GM12891 (cell line): ENCODE measurements at regions not wholly inside any gene's neighbourhood (a gene's known extent, or its start where the extent isn't known, plus 50 kb on each side); places are given as distances from the start of the nearest gene placed in this dataset.

Source experiments
- DNase-seq: peaks from one replicate; pipeline ENCODE4 v3.0.0; 2011; ENCODE audit warnings: low spot score; ENCODE audit not compliant: insufficient read length
- FAIRE-seq: peaks from 2 replicates; lab custom pipeline; 2011; peaks lifted over from hg19 to GRCh38; lab: Jason Lieb, UNC
- PAX5 ChIP-seq: IDR thresholded peaks from 2 replicates; pipeline ENCODE4 v1.6.1; 2011; ENCODE audit warnings: low read length, moderate library complexity, mild to moderate bottlenecking; ENCODE audit not compliant: insufficient read depth, severe bottlenecking
- POLR2A ChIP-seq: IDR thresholded peaks from 2 replicates; pipeline ENCODE4 v1.6.1; 2011; ENCODE audit warnings: low read depth, low read length, control low read depth
- POLR2AphosphoS5 ChIP-seq: IDR thresholded peaks from 2 replicates; pipeline ENCODE4 v1.6.1; 2011; ENCODE audit warnings: low read depth, low read length, control low read depth
- POU2F2 ChIP-seq: IDR thresholded peaks from 2 replicates; pipeline ENCODE4 v1.6.1; 2011; ENCODE audit warnings: low read depth, mild to moderate bottlenecking, control low read depth, low read length, moderate library complexity
- SPI1 ChIP-seq: IDR thresholded peaks from 2 replicates; pipeline ENCODE4 v1.6.1; 2011; ENCODE audit warnings: low read depth, low read length, control low read depth
- TAF1 ChIP-seq: IDR thresholded peaks from 2 replicates; pipeline ENCODE4 v1.6.1; 2011; ENCODE audit warnings: low read depth, low read length, control low read depth

DNA sequence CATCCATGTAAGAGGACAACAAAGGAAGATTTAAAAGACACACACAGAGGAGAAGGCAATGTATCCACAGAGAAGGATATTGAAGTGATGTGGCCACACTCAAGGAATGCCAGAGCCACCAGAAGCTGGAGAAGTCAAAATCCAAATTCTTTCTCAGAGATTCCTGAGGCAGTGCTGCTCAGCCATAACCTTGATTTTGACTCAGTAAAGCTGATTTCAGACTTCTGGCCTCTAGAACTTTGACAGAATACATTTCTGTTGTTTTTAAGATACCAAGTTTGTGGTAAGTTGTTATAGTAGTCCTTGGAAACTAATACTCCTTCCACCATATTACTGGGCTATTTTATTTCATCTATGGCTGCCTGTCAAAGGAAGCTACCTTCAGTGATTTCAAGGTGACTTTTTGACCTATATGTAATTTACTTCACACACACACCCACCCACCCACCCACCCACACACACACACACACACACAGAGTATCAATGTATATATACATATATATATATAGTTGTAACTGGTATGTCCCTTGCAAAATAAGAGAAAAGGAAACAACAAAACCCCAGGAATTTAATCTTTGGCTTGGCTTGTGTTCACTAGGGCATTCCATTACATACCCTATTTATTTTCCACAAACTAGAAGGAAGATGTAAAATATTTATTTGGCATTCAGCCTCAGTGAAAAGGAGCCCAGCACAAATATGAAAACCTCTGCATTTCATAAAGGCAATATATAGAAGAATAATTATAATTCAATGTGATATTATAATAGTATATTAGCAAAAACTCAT, 142.1 kb upstream of the PTGFR start:
- DNase-seq (no peak), FAIRE-seq (no peak)
- no peak for TF ChIP-seq SPI1
- no peak for TF ChIP-seq TAF1
- no peak for TF ChIP-seq PAX5
- TF ChIP-seq POLR2AphosphoS5, result no peak
- TF ChIP-seq POLR2A, result no peak
- TF ChIP-seq POU2F2, result no peak

DNA sequence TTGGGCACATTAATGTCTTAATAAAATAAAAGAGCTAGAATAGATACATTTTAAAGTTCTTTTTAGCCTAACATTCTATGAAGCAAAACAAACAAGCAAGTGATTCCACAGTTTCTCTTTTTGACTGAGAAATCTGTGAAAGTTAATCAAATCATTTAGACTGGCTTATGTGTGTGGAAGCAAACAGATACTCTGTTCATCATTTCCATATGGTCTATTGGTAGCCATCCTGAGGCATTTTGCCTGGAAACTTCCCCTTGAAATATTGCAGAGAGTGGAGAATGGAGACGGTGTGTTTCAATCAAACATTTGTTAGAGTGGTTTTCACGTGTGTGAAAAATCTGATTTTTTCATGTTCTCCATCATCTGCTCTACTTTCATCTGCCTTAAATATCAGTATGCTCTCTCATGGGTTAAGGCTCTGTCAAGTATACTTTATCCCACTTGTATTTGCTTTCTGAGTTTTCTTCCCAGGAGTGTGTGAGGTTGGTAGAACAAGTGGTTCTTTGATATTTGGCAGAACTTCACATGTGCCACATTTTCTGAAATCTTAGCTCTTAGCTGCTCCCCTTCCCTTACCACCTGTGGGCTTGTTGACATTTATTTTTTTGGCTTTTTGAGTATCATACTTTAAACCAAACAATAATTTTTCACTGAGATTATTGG, 139.1 kb upstream of the PTGFR start:
- no peak for TF ChIP-seq PAX5
- no peak for TF ChIP-seq POLR2AphosphoS5
- TF ChIP-seq SPI1, result no peak
- TF ChIP-seq TAF1, result no peak
- no peak for TF ChIP-seq POLR2A
- no peak for TF ChIP-seq POU2F2
- DNase-seq, result no peak
- no peak for FAIRE-seq

DNA sequence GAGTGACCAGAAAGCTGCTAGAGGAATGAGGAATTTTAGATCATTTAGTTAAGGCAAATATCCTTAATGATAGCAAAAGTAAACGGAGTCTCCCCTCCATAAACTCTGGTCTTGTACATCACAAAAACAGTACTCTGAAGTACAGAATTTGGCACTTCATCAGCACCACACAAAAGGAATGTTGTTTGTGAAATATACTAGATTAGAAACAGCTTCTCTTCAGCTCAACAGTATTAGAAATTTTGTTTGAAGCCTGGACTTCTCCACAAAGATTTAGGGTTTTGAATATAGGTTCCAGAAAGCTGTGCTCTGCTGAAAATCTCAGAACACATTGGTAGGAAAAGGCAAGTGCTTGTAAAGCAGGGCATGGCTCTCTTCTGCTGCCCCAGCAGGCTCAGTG, 135.1 kb upstream of the PTGFR start:
- DNase-seq (no peak), FAIRE-seq (no peak)
- TF ChIP-seq TAF1, result no peak
- no peak for TF ChIP-seq PAX5
- TF ChIP-seq POLR2A, result no peak
- no peak for TF ChIP-seq POU2F2
- no peak for TF ChIP-seq SPI1
- no peak for TF ChIP-seq POLR2AphosphoS5

GRCh38 chr1:78358165-78358564, 132.6 kb upstream of the PTGFR start:
- DNase-seq, result no peak
- TF ChIP-seq POU2F2 (no peak), POLR2AphosphoS5 (no peak), SPI1 (no peak), TAF1 (no peak), POLR2A (no peak)
- no peak for FAIRE-seq

DNA sequence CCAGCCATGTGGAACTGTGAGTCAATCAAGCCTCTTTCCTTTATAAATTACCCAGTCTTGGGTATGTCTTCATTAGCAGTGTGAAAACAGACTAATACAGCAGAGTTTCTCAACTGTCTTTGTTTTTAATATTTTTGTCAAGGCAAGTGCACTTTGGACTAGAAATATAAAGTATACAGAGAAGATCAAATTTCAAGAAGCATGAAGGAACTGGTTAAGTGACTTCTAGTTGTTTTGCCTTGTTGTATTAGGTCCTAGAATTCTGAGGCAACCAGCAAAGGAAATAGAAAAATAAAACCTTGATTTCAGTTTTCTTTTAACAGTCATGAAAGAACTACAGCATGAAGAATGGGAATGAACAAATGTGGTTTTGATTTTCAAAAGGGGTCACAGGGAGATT, 131.1 kb upstream of the PTGFR start:
- FAIRE-seq, result no peak
- TF ChIP-seq POU2F2, result no peak
- no peak for TF ChIP-seq POLR2A
- no peak for TF ChIP-seq TAF1
- no peak for TF ChIP-seq SPI1
- TF ChIP-seq PAX5, result no peak
- no peak for TF ChIP-seq POLR2AphosphoS5
- no peak for DNase-seq

GRCh38 chr1:78360584-78360983, 130.2 kb upstream of the PTGFR start:
- no peak for FAIRE-seq
- no peak for DNase-seq
- TF ChIP-seq POU2F2, result no peak
- no peak for TF ChIP-seq POLR2A
- no peak for TF ChIP-seq SPI1
- no peak for TF ChIP-seq POLR2AphosphoS5
- TF ChIP-seq PAX5, result no peak
- TF ChIP-seq TAF1, result no peak

DNA sequence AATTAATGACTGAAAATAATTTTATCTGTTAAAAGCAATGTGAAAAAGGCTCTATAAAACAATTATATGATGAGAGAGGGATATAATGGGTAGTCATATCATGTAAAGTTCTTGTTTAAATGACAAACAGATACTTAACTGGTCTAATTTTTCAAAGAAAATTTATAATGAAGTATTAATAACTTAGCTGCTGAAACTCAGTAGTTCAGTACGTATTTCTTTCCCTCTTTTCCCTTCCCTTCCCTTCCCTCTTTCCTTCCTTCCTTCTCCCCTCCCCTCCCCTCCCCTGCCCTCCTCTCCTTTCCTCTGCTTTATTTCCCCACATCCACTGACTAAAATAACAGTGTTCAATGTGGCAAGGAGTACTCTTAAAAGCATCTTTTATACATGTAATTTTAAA, 123.1 kb upstream of the PTGFR start:
- no peak for TF ChIP-seq POLR2AphosphoS5
- no peak for TF ChIP-seq POLR2A
- no peak for TF ChIP-seq POU2F2
- TF ChIP-seq TAF1, result no peak
- TF ChIP-seq SPI1, result no peak
- no peak for TF ChIP-seq PAX5
- FAIRE-seq, result no peak
- DNase-seq, result no peak

DNA sequence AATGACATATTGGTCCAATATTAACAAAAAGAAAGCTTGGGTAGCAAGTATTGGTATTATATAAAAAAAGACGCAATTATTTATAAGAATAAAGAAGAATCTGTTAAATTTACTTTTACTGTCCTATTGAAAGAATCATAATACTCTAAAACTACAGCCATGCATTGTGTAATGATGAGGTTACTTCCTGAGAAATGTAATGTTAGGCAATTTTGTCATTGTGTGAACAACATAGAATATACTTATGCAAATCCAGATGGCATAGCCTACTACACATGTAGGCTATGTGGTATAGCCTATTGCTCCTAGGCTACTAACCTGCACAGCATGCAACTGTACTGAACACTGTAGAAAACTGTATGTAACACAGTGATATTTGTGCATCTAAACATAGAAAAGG, 121.2 kb upstream of the PTGFR start:
- FAIRE-seq, result no peak
- no peak for DNase-seq
- TF ChIP-seq POLR2AphosphoS5, result no peak
- TF ChIP-seq TAF1, result no peak
- no peak for TF ChIP-seq SPI1
- no peak for TF ChIP-seq POLR2A

GRCh38 chr1:78370356-78370755, 120.4 kb upstream of the PTGFR start:
- TF ChIP-seq POLR2A (no peak), POLR2AphosphoS5 (no peak), TAF1 (no peak), PAX5 (no peak), SPI1 (no peak), POU2F2 (no peak)
- FAIRE-seq, result no peak
- no peak for DNase-seq
